ENCODE measurements at regions not wholly inside any gene's neighbourhood (a gene's known extent, or its start where the extent isn't known, plus 50 kb on each side); places are given as distances from the start of the nearest gene placed in this dataset.

GRCh38 chr3:62992520-62992919 is 117.3 kb upstream of the CADPS start:
- Histone ChIP-seq H3K4me1 (no peaks in the 10 kb centered on the region), H3K4me3 (no peak overlapping the region), H3K36me3 (no peaks in the 10 kb centered on the region), H3K9me3 (no peaks in the 10 kb centered on the region), H3K27me3 (no peaks in the 10 kb centered on the region), H3K27ac (no peak overlapping the region)
- intact Hi-C loops (cut with DNase I) = no loop called here
- no peak for TF ChIP-seq CTCF (IDR thresholded peaks at IDR 0.05)
- DNase-seq (ENCODE audit: low spot score in 2 of 2) = no peak

GRCh38 chr3:62995119-62995518 is 119.9 kb upstream of the CADPS start:
- no peak for TF ChIP-seq CTCF (IDR thresholded peaks at IDR 0.05)
- no peaks in the 10 kb centered on the region for H3K4me1 ChIP-seq
- intact Hi-C loops (cut with DNase I) = no loop called here
- H3K9me3 ChIP-seq = no peaks in the 10 kb centered on the region
- no peaks in the 10 kb centered on the region for H3K36me3 ChIP-seq
- H3K27me3 ChIP-seq = no peaks in the 10 kb centered on the region
- no peak for DNase-seq (ENCODE audit: low spot score in 2 of 2)
- no peak overlapping the region for H3K27ac ChIP-seq
- no peak overlapping the region for H3K4me3 ChIP-seq

- intact Hi-C loops (cut with DNase I) = no loop called here
- Histone ChIP-seq H3K9me3 (no peaks in the 10 kb centered on the region), H3K36me3 (no peaks in the 10 kb centered on the region), H3K27ac (no peak overlapping the region), H3K4me3 (no peak overlapping the region), H3K4me1 (no peaks in the 10 kb centered on the region), H3K27me3 (no peaks in the 10 kb centered on the region)
- no peak for TF ChIP-seq CTCF (IDR thresholded peaks at IDR 0.05)
- DNase-seq (ENCODE audit: low spot score in 2 of 2) = no peak
These were observed 120.3 kb upstream of the CADPS start for GRCh38 chr3:62995530-62995929.

GRCh38 chr3:62997369-62997768 is 122.2 kb upstream of the CADPS start:
- Histone ChIP-seq H3K9me3 (no peaks in the 10 kb centered on the region), H3K27ac (no peak overlapping the region), H3K36me3 (no peaks in the 10 kb centered on the region), H3K4me3 (no peak overlapping the region), H3K4me1 (no peaks in the 10 kb centered on the region), H3K27me3 (no peaks in the 10 kb centered on the region)
- no peak for DNase-seq (ENCODE audit: low spot score in 2 of 2)
- no peak for TF ChIP-seq CTCF (IDR thresholded peaks at IDR 0.05)
- intact Hi-C loops (cut with DNase I) = no loop called here

GRCh38 chr3:62999158-62999557 is 123.9 kb upstream of the CADPS start:
- no peak overlapping the region for H3K27ac ChIP-seq
- no peaks in the 10 kb centered on the region for H3K9me3 ChIP-seq
- no peaks in the 10 kb centered on the region for H3K36me3 ChIP-seq
- intact Hi-C loops (cut with DNase I) = no loop called here
- H3K27me3 ChIP-seq = no peaks in the 10 kb centered on the region
- TF ChIP-seq CTCF (IDR thresholded peaks at IDR 0.05) = no peak
- H3K4me1 ChIP-seq = no peaks in the 10 kb centered on the region
- H3K4me3 ChIP-seq = no peak overlapping the region
- no peak for DNase-seq (ENCODE audit: low spot score in 2 of 2)

- Histone ChIP-seq H3K36me3 (no peaks in the 10 kb centered on the region), H3K27me3 (no peaks in the 10 kb centered on the region), H3K27ac (no peak overlapping the region), H3K4me1 (no peaks in the 10 kb centered on the region), H3K4me3 (no peak overlapping the region), H3K9me3 (no peaks in the 10 kb centered on the region)
- DNase-seq (ENCODE audit: low spot score in 2 of 2) = no peak
- no peak for TF ChIP-seq CTCF (IDR thresholded peaks at IDR 0.05)
- intact Hi-C loops (cut with DNase I) = no loop called here
These were observed 124.6 kb upstream of the CADPS start for GRCh38 chr3:62999791-63000190.
